ENCODE measurements at regions not wholly inside any gene's neighbourhood (a gene's known extent, or its start where the extent isn't known, plus 50 kb on each side); places are given as distances from the start of the nearest gene placed in this dataset.

DNA sequence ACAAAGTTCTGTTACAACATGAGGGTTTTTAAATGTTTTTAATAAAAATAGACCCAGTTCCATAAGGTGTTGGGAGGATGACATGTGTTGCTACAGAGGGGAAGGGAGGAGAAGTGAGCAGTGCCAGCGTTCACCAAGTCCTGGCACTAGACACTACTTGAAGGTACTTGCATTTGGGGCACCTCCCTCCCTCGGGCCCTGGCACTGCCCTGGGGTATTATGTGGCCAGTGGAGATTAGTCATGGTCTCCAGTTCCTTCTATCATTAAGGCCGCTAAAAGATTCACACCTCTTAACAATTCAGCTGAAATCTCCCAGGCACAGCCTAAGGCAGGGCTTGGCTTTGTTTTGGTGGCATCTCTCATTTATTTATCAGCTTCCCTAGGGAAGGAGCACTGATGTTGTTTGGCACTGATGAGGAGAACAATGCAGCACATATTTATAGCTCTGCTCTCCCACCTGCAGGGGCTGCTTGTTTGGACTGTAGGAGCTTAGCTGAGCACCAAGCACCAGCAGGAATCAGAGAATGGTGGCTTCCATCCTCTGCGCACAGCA lies 155.5 kb upstream of the NTF3 start:
- TF ChIP-seq RAD21 (IDR thresholded peaks at IDR 0.05; ENCODE audit: low read length) (no peak), TEAD4 (IDR thresholded peaks at IDR 0.05; ENCODE audit: borderline replicate concordance, insufficient read depth) (no peak), SMC3 (IDR thresholded peaks at IDR 0.05; ENCODE audit: low read depth, low read length) (no peak)
- TF ChIP-seq, protein P1, sequence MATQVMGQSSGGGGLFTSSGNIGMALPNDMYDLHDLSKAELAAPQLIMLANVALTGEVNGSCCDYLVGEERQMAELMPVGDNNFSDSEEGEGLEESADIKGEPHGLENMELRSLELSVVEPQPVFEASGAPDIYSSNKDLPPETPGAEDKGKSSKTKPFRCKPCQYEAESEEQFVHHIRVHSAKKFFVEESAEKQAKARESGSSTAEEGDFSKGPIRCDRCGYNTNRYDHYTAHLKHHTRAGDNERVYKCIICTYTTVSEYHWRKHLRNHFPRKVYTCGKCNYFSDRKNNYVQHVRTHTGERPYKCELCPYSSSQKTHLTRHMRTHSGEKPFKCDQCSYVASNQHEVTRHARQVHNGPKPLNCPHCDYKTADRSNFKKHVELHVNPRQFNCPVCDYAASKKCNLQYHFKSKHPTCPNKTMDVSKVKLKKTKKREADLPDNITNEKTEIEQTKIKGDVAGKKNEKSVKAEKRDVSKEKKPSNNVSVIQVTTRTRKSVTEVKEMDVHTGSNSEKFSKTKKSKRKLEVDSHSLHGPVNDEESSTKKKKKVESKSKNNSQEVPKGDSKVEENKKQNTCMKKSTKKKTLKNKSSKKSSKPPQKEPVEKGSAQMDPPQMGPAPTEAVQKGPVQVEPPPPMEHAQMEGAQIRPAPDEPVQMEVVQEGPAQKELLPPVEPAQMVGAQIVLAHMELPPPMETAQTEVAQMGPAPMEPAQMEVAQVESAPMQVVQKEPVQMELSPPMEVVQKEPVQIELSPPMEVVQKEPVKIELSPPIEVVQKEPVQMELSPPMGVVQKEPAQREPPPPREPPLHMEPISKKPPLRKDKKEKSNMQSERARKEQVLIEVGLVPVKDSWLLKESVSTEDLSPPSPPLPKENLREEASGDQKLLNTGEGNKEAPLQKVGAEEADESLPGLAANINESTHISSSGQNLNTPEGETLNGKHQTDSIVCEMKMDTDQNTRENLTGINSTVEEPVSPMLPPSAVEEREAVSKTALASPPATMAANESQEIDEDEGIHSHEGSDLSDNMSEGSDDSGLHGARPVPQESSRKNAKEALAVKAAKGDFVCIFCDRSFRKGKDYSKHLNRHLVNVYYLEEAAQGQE (IDR thresholded peaks at IDR 0.05; ENCODE audit: low read depth, low read length), result no peak
